Epithelial cell of proximal tubule (primary cell): ENCODE measurements at regions not wholly inside any gene's neighbourhood (a gene's known extent, or its start where the extent isn't known, plus 50 kb on each side); places are given as distances from the start of the nearest gene placed in this dataset.
A peak's percentile ranks its signal among the peaks of the same experiment; 100 is the strongest.

Experiments used
- DNase-seq: peaks from one replicate; pipeline ENCODE4 v3.0.0-alpha.2; 2011; ENCODE audit warnings: low read depth
- H3K4me3 ChIP-seq: 2 replicates; pipeline ENCODE4 v1.5.1; 2011; ENCODE audit warnings: low read depth, mild to moderate bottlenecking, low read length
- CTCF ChIP-seq: conservative IDR thresholded peaks from 2 replicates; pipeline ENCODE4 v1.5.1; 2012; ENCODE audit warnings: low read depth, mild to moderate bottlenecking, low read length

- no peak for DNase-seq
- TF ChIP-seq CTCF = no peak
- no peak overlapping the region for H3K4me3 ChIP-seq
Measured at GRCh38 chr13:72657379-72657778, 70.0 kb downstream of the MZT1 start.

GRCh38 chr13:72656357-72656756 lies 71.1 kb downstream of the MZT1 start:
- H3K4me3 ChIP-seq = no peak overlapping the region

GRCh38 chr13:72653506-72653905 lies 73.9 kb downstream of the MZT1 start:
- TF ChIP-seq CTCF = no peak
- no peak overlapping the region for H3K4me3 ChIP-seq
- DNase-seq = no peak

More at GRCh38 chr13:72656357-72656756, 71.1 kb downstream of the MZT1 start:
- DNase-seq = no peak
- TF ChIP-seq CTCF = no peak

- DNase-seq = no peak
- TF ChIP-seq CTCF = no peak
- no peak overlapping the region for H3K4me3 ChIP-seq
Measured at GRCh38 chr13:72652681-72653080, 74.7 kb downstream of the MZT1 start.

GRCh38 chr13:72651144-72651543 lies 76.3 kb downstream of the MZT1 start:
- peak; percentile 49 for TF ChIP-seq CTCF
- H3K4me3 ChIP-seq = no peak overlapping the region
- no peak for DNase-seq

GRCh38 chr13:72650051-72650700 lies 77.3 kb downstream of the MZT1 start:
- TF ChIP-seq CTCF = no peak
- H3K4me3 ChIP-seq = no peak overlapping the region
- DNase-seq = no peak

- DNase-seq = no peak
- no peak overlapping the region for H3K4me3 ChIP-seq
- TF ChIP-seq CTCF = peak; percentile 21
Measured at GRCh38 chr13:72648513-72649065, 78.8 kb downstream of the MZT1 start.
